Mesendoderm (in vitro differentiated cells): ENCODE measurements at regions not wholly inside any gene's neighbourhood (a gene's known extent, or its start where the extent isn't known, plus 50 kb on each side); places are given as distances from the start of the nearest gene placed in this dataset.
"Not testable (repeated sequence)": the region's sequence is repeated elsewhere in the genome, so short reads cannot be mapped to it uniquely, and the experiment has no call there.

Experiments used
- DNase-seq: peaks from one replicate; pipeline ENCODE4 v3.0.0; 2013
- H2AK5ac ChIP-seq: 2 replicates; pipeline ENCODE4 v1.6.1; 2013; ENCODE audit warnings: low read length, inconsistent platforms
- H2BK120ac ChIP-seq: 2 replicates; pipeline ENCODE4 v1.6.1; 2013; ENCODE audit warnings: low read depth, mild to moderate bottlenecking, low read length, moderate library complexity, mixed read lengths
- H2BK15ac ChIP-seq: replicated peaks from 2 replicates; pipeline ENCODE4 v1.6.1; 2013; ENCODE audit warnings: low read depth, mild to moderate bottlenecking, moderate library complexity
- H2BK5ac ChIP-seq: 2 replicates; pipeline ENCODE4 v1.6.1; 2013; ENCODE audit warnings: low read length, inconsistent platforms
- H3K18ac ChIP-seq: 2 replicates; pipeline ENCODE4 v1.6.1; 2013; ENCODE audit warnings: mild to moderate bottlenecking, low read length, mixed read lengths
- H3K23ac ChIP-seq: one replicate; pipeline ENCODE4 v1.6.1; 2013; ENCODE audit warnings: low read length
- H3K27ac ChIP-seq: 2 replicates; pipeline ENCODE4 v1.5.1; 2013; ENCODE audit warnings: low read depth, mild to moderate bottlenecking, inconsistent platforms, low read length, moderate library complexity
- H3K27me3 ChIP-seq: 2 replicates; pipeline ENCODE4 v1.6.1; 2013; ENCODE audit warnings: low read length, control low read depth, mild to moderate bottlenecking, inconsistent platforms; ENCODE audit not compliant: insufficient read depth, poor library complexity
- H3K36me3 ChIP-seq: 2 replicates; pipeline ENCODE4 v1.6.1; 2013; ENCODE audit warnings: low read length, inconsistent platforms; ENCODE audit not compliant: control insufficient read depth, insufficient read depth
- H3K4ac ChIP-seq: one replicate; pipeline ENCODE4 v1.6.1; 2013; ENCODE audit warnings: low read depth, mild to moderate bottlenecking, low read length, moderate library complexity
- H3K4me1 ChIP-seq: 2 replicates; pipeline ENCODE4 v1.6.1; 2013; ENCODE audit warnings: low read depth, low read length, inconsistent platforms; ENCODE audit not compliant: control insufficient read depth
- H3K4me2 ChIP-seq: 2 replicates; pipeline ENCODE4 v1.6.1; 2013; ENCODE audit warnings: low read length
- H3K4me3 ChIP-seq: 2 replicates; pipeline ENCODE4 v1.5.1; 2013; ENCODE audit warnings: mild to moderate bottlenecking, low read length
- H3K56ac ChIP-seq: one replicate; pipeline ENCODE4 v1.6.1; 2013; ENCODE audit warnings: low read length
- H3K79me1 ChIP-seq: 2 replicates; pipeline ENCODE4 v1.6.1; 2013; ENCODE audit warnings: low read length, inconsistent platforms
- H3K79me2 ChIP-seq: 2 replicates; pipeline ENCODE4 v1.6.1; 2013; ENCODE audit warnings: mild to moderate bottlenecking, low read length; ENCODE audit not compliant: control insufficient read depth, insufficient read depth
- H3K9ac ChIP-seq: 2 replicates; pipeline ENCODE4 v1.6.1; 2013; ENCODE audit warnings: low read length, inconsistent platforms
- H4K5ac ChIP-seq: one replicate; pipeline ENCODE4 v1.6.1; 2013; ENCODE audit warnings: low read length
- H4K8ac ChIP-seq: one replicate; pipeline ENCODE4 v1.6.1; 2013; ENCODE audit warnings: low read depth, mild to moderate bottlenecking, control low read depth, low read length, moderate library complexity
- WGBS: extraction: QIAGEN DNeasy Blood & Tissue Kit; methylation state at CpG from one replicate; pipeline ENCODE4 v1.1.7; 2013; ENCODE audit warnings: low lambda C conversion rate, missing lambda C conversion rate; ENCODE audit not compliant: insufficient coverage; ENCODE audit errors: extremely low coverage; 5-methylcytosine and 5-hydroxymethylcytosine counted together

- not testable (repeated sequence) for H3K79me2 ChIP-seq, H3K27me3 ChIP-seq
Observed at GRCh38 chr1:146710838-146711521, 227.1 kb upstream of the NBPF12 start.

GRCh38 chr1:146709302-146709701 is 228.8 kb upstream of the NBPF12 start:
- H3K79me2 ChIP-seq, H3K4me3 ChIP-seq, H3K9ac ChIP-seq, H3K23ac ChIP-seq, H3K79me1 ChIP-seq, H3K18ac ChIP-seq, H3K56ac ChIP-seq, H4K5ac ChIP-seq, H3K4me2 ChIP-seq, H2BK5ac ChIP-seq, H2AK5ac ChIP-seq, H3K4me1 ChIP-seq, H3K27me3 ChIP-seq, H4K8ac ChIP-seq, H3K27ac ChIP-seq, H3K36me3 ChIP-seq, H2BK120ac ChIP-seq, DNase-seq, H2BK15ac ChIP-seq, H3K4ac ChIP-seq: not testable (repeated sequence)
- no CpG with 5 or more reads among the region's 1 CpG for WGBS

More at GRCh38 chr1:146710838-146711521, 227.1 kb upstream of the NBPF12 start:
- H4K5ac ChIP-seq, H3K4me1 ChIP-seq, H2BK5ac ChIP-seq, H4K8ac ChIP-seq, H2BK120ac ChIP-seq, H3K56ac ChIP-seq, H3K23ac ChIP-seq, H3K79me1 ChIP-seq, H2AK5ac ChIP-seq, H3K9ac ChIP-seq, H3K4me3 ChIP-seq, H3K4ac ChIP-seq, H3K27ac ChIP-seq, H3K36me3 ChIP-seq, H3K4me2 ChIP-seq, H2BK15ac ChIP-seq, H3K18ac ChIP-seq: not testable (repeated sequence)
- no CpG with 5 or more reads among the region's 5 CpGs for WGBS
- peak; percentile 60 for DNase-seq

- not testable (repeated sequence) for H3K4ac ChIP-seq, H2BK5ac ChIP-seq, H3K27ac ChIP-seq, H4K8ac ChIP-seq, H3K18ac ChIP-seq, H3K79me1 ChIP-seq, H2BK15ac ChIP-seq, H3K4me3 ChIP-seq, H2AK5ac ChIP-seq, H3K23ac ChIP-seq, H2BK120ac ChIP-seq, H4K5ac ChIP-seq, H3K27me3 ChIP-seq, H3K4me2 ChIP-seq, H3K4me1 ChIP-seq, H3K79me2 ChIP-seq, H3K9ac ChIP-seq, H3K36me3 ChIP-seq, H3K56ac ChIP-seq
- peak; percentile 1 for DNase-seq
- no CpG with 5 or more reads among the region's 2 CpGs for WGBS
Observed at GRCh38 chr1:146704162-146704724, 233.9 kb upstream of the NBPF12 start.

- not testable (repeated sequence) for H2BK15ac ChIP-seq, H3K79me2 ChIP-seq, H3K56ac ChIP-seq, H3K79me1 ChIP-seq, H3K4me1 ChIP-seq, H3K4ac ChIP-seq, H3K27me3 ChIP-seq, H3K4me3 ChIP-seq, H3K36me3 ChIP-seq, H3K27ac ChIP-seq, H2BK120ac ChIP-seq, H4K8ac ChIP-seq, H2AK5ac ChIP-seq, H4K5ac ChIP-seq, H2BK5ac ChIP-seq, H3K18ac ChIP-seq, H3K9ac ChIP-seq, H3K4me2 ChIP-seq, H3K23ac ChIP-seq
- WGBS, result no CpG with 5 or more reads among the region's 1 CpG
- peak; percentile 72 for DNase-seq
Observed at GRCh38 chr1:146701320-146701719, 236.8 kb upstream of the NBPF12 start.

GRCh38 chr1:146695388-146695787 is 242.7 kb upstream of the NBPF12 start:
- DNase-seq, H2BK5ac ChIP-seq, H3K79me2 ChIP-seq, H3K36me3 ChIP-seq, H3K4me2 ChIP-seq, H2AK5ac ChIP-seq, H3K4me3 ChIP-seq, H4K5ac ChIP-seq, H3K56ac ChIP-seq, H3K27me3 ChIP-seq, H2BK15ac ChIP-seq, H3K27ac ChIP-seq, H2BK120ac ChIP-seq, H3K4me1 ChIP-seq, H3K79me1 ChIP-seq, H3K9ac ChIP-seq, H4K8ac ChIP-seq, H3K23ac ChIP-seq, H3K4ac ChIP-seq, H3K18ac ChIP-seq: not testable (repeated sequence)
- WGBS, result no CpG with 5 or more reads among the region's 10 CpGs

- H3K18ac ChIP-seq, H3K9ac ChIP-seq, H4K5ac ChIP-seq: not testable (repeated sequence)
Observed at GRCh38 chr1:146691798-146692197, 246.3 kb upstream of the NBPF12 start.

More at GRCh38 chr1:146691798-146692197, 246.3 kb upstream of the NBPF12 start:
- H4K8ac ChIP-seq, H3K4ac ChIP-seq, H2BK5ac ChIP-seq, H3K36me3 ChIP-seq, H2BK120ac ChIP-seq, H3K79me2 ChIP-seq, DNase-seq, H3K27me3 ChIP-seq, H3K27ac ChIP-seq, H3K23ac ChIP-seq, H3K56ac ChIP-seq, H3K79me1 ChIP-seq, H3K4me3 ChIP-seq, H3K4me2 ChIP-seq, H2BK15ac ChIP-seq, H2AK5ac ChIP-seq, H3K4me1 ChIP-seq: not testable (repeated sequence)
- WGBS, result no CpG with 5 or more reads among the region's 3 CpGs
